SK-N-SH (cell line): ENCODE measurements at regions not wholly inside any gene's neighbourhood (a gene's known extent, or its start where the extent isn't known, plus 50 kb on each side); places are given as distances from the start of the nearest gene placed in this dataset.

Experiments used
- CTCF ChIA-PET: fragments of 300-600, 350-600 bp; formaldehyde crosslinking; extraction: SDS; loops from one replicate; lab custom pipeline; 2021; lab: Yijun Ruan, JAX
- POLR2A ChIA-PET: fragments of 350-600 bp; sonication (Branson Sonifier 250); formaldehyde crosslinking; extraction: SDS; loops from one replicate; lab custom pipeline; 2020; ENCODE audit warnings: antibody characterized with exemption, inconsistent platforms; lab: Yijun Ruan, JAX
- DNase-seq: peaks from one replicate; pipeline ENCODE4 v3.0.0; 2012
- H2AFZ ChIP-seq: fragments of 200-600 bp; sonication (generic); 2 replicates; pipeline ENCODE4 v1.8.1; 2016; ENCODE audit warnings: antibody characterized with exemption, mild to moderate bottlenecking, low read depth
- H3F3A ChIP-seq: fragments of 200-600 bp; sonication (generic); replicated peaks from 2 replicates; pipeline ENCODE3; 2016; ENCODE audit warnings: antibody characterized with exemption, mild to moderate bottlenecking; ENCODE audit not compliant: insufficient read depth
- H3K27ac ChIP-seq, 2 experiments: fragments of 200-500 bp in 1 of 2; fragments of 200-600 bp in 1 of 2; sonication (Bioruptor generic) in 1 of 2; sonication (generic), shearing (Covaris generic) in 1 of 2; 2 replicates each; pipeline versions ENCODE4 v1.5.1 to v1.6.1; 2014 to 2016; ENCODE audit warnings: low read depth in 2 of 2, inconsistent platforms in 1 of 2, low read length in 1 of 2, mild to moderate bottlenecking in 1 of 2, mixed read lengths in 1 of 2
- H3K27me3 ChIP-seq: fragments of 200-600 bp; sonication (generic), shearing (Covaris generic); 2 replicates; pipeline ENCODE4 v1.6.1; 2016; ENCODE audit warnings: mixed run types; ENCODE audit not compliant: insufficient read depth
- H3K36me3 ChIP-seq, 2 experiments: fragments of 200-500 bp in 1 of 2; fragments of 200-600 bp in 1 of 2; sonication (Bioruptor generic) in 1 of 2; sonication (generic) in 1 of 2; replicated peaks in 1 of 2; 2 replicates each; pipeline versions ENCODE3 to v1.5.1; 2014 to 2016; ENCODE audit warnings: low read length in 1 of 2, mild to moderate bottlenecking in 1 of 2; ENCODE audit not compliant: insufficient read depth in 2 of 2, control insufficient read depth in 1 of 2
- H3K4me1 ChIP-seq, 2 experiments: fragments of 200-500 bp in 1 of 2; fragments of 200-600 bp in 1 of 2; sonication (Bioruptor generic) in 1 of 2; sonication (generic), shearing (Covaris generic) in 1 of 2; 2 replicates each; pipeline versions ENCODE4 v1.5.1 to v1.6.1; 2014 to 2016; ENCODE audit warnings: low read depth in 1 of 2, low read length in 1 of 2, mixed run types in 1 of 2; ENCODE audit not compliant: insufficient read depth in 2 of 2, control insufficient read depth in 1 of 2
- H3K4me2 ChIP-seq: fragments of 200-600 bp; sonication (generic), shearing (Covaris generic); 2 replicates; pipeline ENCODE4 v1.6.1; 2017; ENCODE audit warnings: mixed run types
- H3K4me3 ChIP-seq, 2 experiments: fragments of 200-500 bp in 1 of 2; fragments of 200-600 bp in 1 of 2; sonication (Bioruptor generic) in 1 of 2; sonication (generic), shearing (Covaris generic) in 1 of 2; 2 replicates each; pipeline versions ENCODE4 v1.5.1 to v1.8.1; 2014 to 2016; ENCODE audit warnings: low read depth in 2 of 2, inconsistent platforms in 1 of 2, low read length in 1 of 2, mild to moderate bottlenecking in 1 of 2, mixed read lengths in 1 of 2, moderate library complexity in 1 of 2
- H3K79me2 ChIP-seq: fragments of 200-600 bp; sonication (generic); 2 replicates; pipeline ENCODE4 v1.8.1; 2017; ENCODE audit warnings: mild to moderate bottlenecking; ENCODE audit not compliant: insufficient read depth
- H3K9ac ChIP-seq: fragments of 200-600 bp; sonication (generic); 2 replicates; pipeline ENCODE4 v1.6.1; 2017; ENCODE audit warnings: mixed run types
- H3K9me2 ChIP-seq: fragments of 200-600 bp; sonication (generic); 2 replicates; pipeline ENCODE4 v1.6.1; 2017; ENCODE audit warnings: mixed run types
- H3K9me3 ChIP-seq: fragments of 200-600 bp; sonication (generic); 2 replicates; pipeline ENCODE4 v1.6.1; 2017; ENCODE audit warnings: mixed run types, mild to moderate bottlenecking, moderate library complexity
- H4K20me1 ChIP-seq: fragments of 200-600 bp; sonication (generic); 2 replicates; pipeline ENCODE4 v1.6.1; 2017; ENCODE audit warnings: mild to moderate bottlenecking, mixed run types; ENCODE audit not compliant: insufficient read depth
- CHD2 ChIP-seq: fragments of 150-350 bp; IDR thresholded peaks from 2 replicates; pipeline ENCODE4 v1.6.1; 2018; ENCODE audit warnings: low read length; ENCODE audit not compliant: partially characterized antibody
- ELF1 ChIP-seq: IDR thresholded peaks from 2 replicates; pipeline ENCODE4 v1.4.0; 2012
- EP300 ChIP-seq, 2 experiments: IDR thresholded peaks; 2 replicates each; pipeline versions ENCODE4 v1.4.0 to v1.6.1; 2012; ENCODE audit warnings: borderline replicate concordance in 1 of 2, low read depth in 1 of 2, low read length in 1 of 2
- EZH2phosphoT487 ChIP-seq: fragments of 200-600 bp; sonication (generic); IDR thresholded peaks from 2 replicates; pipeline ENCODE4 v1.6.1; 2017; ENCODE audit warnings: low read depth, mixed run types, mild to moderate bottlenecking, antibody characterized with exemption, moderate library complexity, borderline replicate concordance
- FOXJ3 ChIP-seq: sonication (generic); formaldehyde crosslinking; IDR thresholded peaks from 2 replicates; pipeline ENCODE4 v1.5.1; 2020; ENCODE audit warnings: mild to moderate bottlenecking, missing genetic modification reagents
- FOXM1 ChIP-seq: IDR thresholded peaks from 2 replicates; pipeline ENCODE4 v1.4.0; 2012; ENCODE audit warnings: low read depth, mild to moderate bottlenecking
- GATA2 ChIP-seq: sonication (generic); formaldehyde crosslinking; IDR thresholded peaks from 2 replicates; pipeline ENCODE4 v1.5.0; 2020; ENCODE audit warnings: mild to moderate bottlenecking, missing genetic modification reagents
- JUND ChIP-seq: IDR thresholded peaks from 2 replicates; pipeline ENCODE4 v1.4.0; 2012
- MEF2A ChIP-seq: IDR thresholded peaks from 2 replicates; pipeline ENCODE4 v1.4.0; 2012; ENCODE audit warnings: low read depth, borderline replicate concordance
- MXI1 ChIP-seq: IDR thresholded peaks from 2 replicates; pipeline ENCODE4 v1.6.1; 2012; ENCODE audit warnings: mild to moderate bottlenecking, low read depth, low read length, improper control_type of control experiment
- NRF1 ChIP-seq: IDR thresholded peaks from 2 replicates; pipeline ENCODE4 v1.6.1; 2012; ENCODE audit warnings: low read depth, mild to moderate bottlenecking, low read length
- RAD21 ChIP-seq: IDR thresholded peaks from 2 replicates; pipeline ENCODE4 v1.6.1; 2012; ENCODE audit warnings: mild to moderate bottlenecking, low read length
- RXRA ChIP-seq: IDR thresholded peaks from 2 replicates; pipeline ENCODE4 v1.4.0; 2012; ENCODE audit warnings: low read depth, mild to moderate bottlenecking, borderline replicate concordance
- TAF1 ChIP-seq: IDR thresholded peaks from 2 replicates; pipeline ENCODE4 v1.6.1; 2012; ENCODE audit warnings: low read depth, mild to moderate bottlenecking, low read length, moderate library complexity, borderline replicate concordance
- TCF12 ChIP-seq: IDR thresholded peaks from 2 replicates; pipeline ENCODE4 v1.4.0; 2012
- WGBS: methylation state at CpG from one replicate; pipeline ENCODE4 v1.1.6; 2017; ENCODE audit warnings: low lambda C conversion rate; 5-methylcytosine and 5-hydroxymethylcytosine counted together
- TF ChIP-seq, protein P1 (sequence below): fragments of 150-350 bp; IDR thresholded peaks from 2 replicates; pipeline ENCODE4 v1.6.1; 2017; ENCODE audit warnings: antibody characterized with exemption, low read length, low read depth, borderline replicate concordance
- TF ChIP-seq, protein P2 (sequence below): IDR thresholded peaks from 2 replicates; pipeline ENCODE4 v1.4.0; 2012; ENCODE audit warnings: low read depth, borderline replicate concordance
- TF ChIP-seq, protein P3 (sequence below): IDR thresholded peaks from 2 replicates; pipeline ENCODE4 v1.4.0; 2012; ENCODE audit warnings: low read depth
- TF ChIP-seq, protein P4 (sequence below): fragments of 150-350 bp; IDR thresholded peaks from 2 replicates; pipeline ENCODE4 v1.6.1; 2016; ENCODE audit warnings: mild to moderate bottlenecking, low read depth, low read length
- TF ChIP-seq, protein P5 (sequence below): fragments of 200-600 bp; sonication (generic); IDR thresholded peaks from 2 replicates; pipeline ENCODE4 v1.6.1; 2017; ENCODE audit warnings: antibody characterized with exemption, mild to moderate bottlenecking, moderate library complexity

DNA sequence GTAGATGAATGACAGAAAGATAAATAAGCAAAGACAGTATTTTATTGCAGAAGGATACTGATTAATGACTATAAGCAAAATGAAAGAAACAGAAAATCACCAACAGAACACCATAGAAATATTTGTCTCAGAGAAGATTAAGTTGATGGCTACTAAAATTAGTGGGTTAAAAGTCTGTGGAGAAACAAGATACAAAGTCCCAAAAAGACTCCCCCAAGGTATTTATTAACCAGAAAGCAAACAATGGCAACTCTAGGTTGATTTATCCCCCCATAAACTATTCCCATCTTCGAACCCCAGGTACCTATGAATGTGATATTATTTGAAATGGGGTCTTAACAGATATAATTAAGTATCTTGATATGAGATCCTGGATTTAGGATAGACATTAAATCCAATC is 1104.5 kb upstream of the PHF14 start:
- Histone ChIP-seq H3F3A (no peaks in the 10 kb centered on the region), H3K27ac (no peak overlapping the region), H2AFZ (no peak overlapping the region), H3K9me3 (peaks cover 4% of the 10 kb centered on the region; the same call in 1 of the 2 replicates), H3K4me1 (no peaks in the 10 kb centered on the region), H3K79me2 (no peaks in the 10 kb centered on the region), H3K9me2 (no peaks in the 10 kb centered on the region), H4K20me1 (no peaks in the 10 kb centered on the region), H3K27me3 (no peaks in the 10 kb centered on the region), H3K4me3 (no peak overlapping the region), H3K9ac (no peak overlapping the region), H3K36me3 (no peaks in the 10 kb centered on the region), H3K4me2 (no peak overlapping the region)
- WGBS = 5% methylated on average over 1 of the region's 1 CpG
- no peak for DNase-seq
- ChIA-PET CTCF (no interaction called here), POLR2A (no interaction called here)
- TF ChIP-seq, protein P1, sequence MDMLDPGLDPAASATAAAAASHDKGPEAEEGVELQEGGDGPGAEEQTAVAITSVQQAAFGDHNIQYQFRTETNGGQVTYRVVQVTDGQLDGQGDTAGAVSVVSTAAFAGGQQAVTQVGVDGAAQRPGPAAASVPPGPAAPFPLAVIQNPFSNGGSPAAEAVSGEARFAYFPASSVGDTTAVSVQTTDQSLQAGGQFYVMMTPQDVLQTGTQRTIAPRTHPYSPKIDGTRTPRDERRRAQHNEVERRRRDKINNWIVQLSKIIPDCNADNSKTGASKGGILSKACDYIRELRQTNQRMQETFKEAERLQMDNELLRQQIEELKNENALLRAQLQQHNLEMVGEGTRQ = no peak
- TF ChIP-seq, protein P2, sequence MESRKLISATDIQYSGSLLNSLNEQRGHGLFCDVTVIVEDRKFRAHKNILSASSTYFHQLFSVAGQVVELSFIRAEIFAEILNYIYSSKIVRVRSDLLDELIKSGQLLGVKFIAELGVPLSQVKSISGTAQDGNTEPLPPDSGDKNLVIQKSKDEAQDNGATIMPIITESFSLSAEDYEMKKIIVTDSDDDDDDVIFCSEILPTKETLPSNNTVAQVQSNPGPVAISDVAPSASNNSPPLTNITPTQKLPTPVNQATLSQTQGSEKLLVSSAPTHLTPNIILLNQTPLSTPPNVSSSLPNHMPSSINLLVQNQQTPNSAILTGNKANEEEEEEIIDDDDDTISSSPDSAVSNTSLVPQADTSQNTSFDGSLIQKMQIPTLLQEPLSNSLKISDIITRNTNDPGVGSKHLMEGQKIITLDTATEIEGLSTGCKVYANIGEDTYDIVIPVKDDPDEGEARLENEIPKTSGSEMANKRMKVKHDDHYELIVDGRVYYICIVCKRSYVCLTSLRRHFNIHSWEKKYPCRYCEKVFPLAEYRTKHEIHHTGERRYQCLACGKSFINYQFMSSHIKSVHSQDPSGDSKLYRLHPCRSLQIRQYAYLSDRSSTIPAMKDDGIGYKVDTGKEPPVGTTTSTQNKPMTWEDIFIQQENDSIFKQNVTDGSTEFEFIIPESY = no peak
- TF ChIP-seq NRF1 (no peak), MXI1 (no peak), CHD2 (no peak), FOXM1 (no peak), TAF1 (no peak), RAD21 (no peak), TCF12 (no peak), GATA2 (CRISPR knock-in tag) (no peak), MEF2A (no peak), JUND (no peak), EZH2phosphoT487 (no peak), ELF1 (no peak), EP300 (IDR thresholded peaks at IDR 0.05; ENCODE audit: borderline replicate concordance in 1 of 2, low read depth in 1 of 2, low read length in 1 of 2) (no peak), FOXJ3 (CRISPR knock-in tag) (no peak), RXRA (no peak)
- TF ChIP-seq, protein P3, sequence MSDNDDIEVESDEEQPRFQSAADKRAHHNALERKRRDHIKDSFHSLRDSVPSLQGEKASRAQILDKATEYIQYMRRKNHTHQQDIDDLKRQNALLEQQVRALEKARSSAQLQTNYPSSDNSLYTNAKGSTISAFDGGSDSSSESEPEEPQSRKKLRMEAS = no peak
- TF ChIP-seq, protein P4, sequence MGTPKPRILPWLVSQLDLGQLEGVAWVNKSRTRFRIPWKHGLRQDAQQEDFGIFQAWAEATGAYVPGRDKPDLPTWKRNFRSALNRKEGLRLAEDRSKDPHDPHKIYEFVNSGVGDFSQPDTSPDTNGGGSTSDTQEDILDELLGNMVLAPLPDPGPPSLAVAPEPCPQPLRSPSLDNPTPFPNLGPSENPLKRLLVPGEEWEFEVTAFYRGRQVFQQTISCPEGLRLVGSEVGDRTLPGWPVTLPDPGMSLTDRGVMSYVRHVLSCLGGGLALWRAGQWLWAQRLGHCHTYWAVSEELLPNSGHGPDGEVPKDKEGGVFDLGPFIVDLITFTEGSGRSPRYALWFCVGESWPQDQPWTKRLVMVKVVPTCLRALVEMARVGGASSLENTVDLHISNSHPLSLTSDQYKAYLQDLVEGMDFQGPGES = no peak
- TF ChIP-seq, protein P5, sequence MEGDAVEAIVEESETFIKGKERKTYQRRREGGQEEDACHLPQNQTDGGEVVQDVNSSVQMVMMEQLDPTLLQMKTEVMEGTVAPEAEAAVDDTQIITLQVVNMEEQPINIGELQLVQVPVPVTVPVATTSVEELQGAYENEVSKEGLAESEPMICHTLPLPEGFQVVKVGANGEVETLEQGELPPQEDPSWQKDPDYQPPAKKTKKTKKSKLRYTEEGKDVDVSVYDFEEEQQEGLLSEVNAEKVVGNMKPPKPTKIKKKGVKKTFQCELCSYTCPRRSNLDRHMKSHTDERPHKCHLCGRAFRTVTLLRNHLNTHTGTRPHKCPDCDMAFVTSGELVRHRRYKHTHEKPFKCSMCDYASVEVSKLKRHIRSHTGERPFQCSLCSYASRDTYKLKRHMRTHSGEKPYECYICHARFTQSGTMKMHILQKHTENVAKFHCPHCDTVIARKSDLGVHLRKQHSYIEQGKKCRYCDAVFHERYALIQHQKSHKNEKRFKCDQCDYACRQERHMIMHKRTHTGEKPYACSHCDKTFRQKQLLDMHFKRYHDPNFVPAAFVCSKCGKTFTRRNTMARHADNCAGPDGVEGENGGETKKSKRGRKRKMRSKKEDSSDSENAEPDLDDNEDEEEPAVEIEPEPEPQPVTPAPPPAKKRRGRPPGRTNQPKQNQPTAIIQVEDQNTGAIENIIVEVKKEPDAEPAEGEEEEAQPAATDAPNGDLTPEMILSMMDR = no peak
